Epithelial cell of proximal tubule (primary cell): ENCODE measurements at regions not wholly inside any gene's neighbourhood (a gene's known extent, or its start where the extent isn't known, plus 50 kb on each side); places are given as distances from the start of the nearest gene placed in this dataset.

ENCODE experiments used
- DNase-seq: peaks from one replicate; pipeline ENCODE4 v3.0.0-alpha.2; 2011; ENCODE audit warnings: low read depth
- H3K4me3 ChIP-seq: 2 replicates; pipeline ENCODE4 v1.5.1; 2011; ENCODE audit warnings: low read depth, mild to moderate bottlenecking, low read length
- TF ChIP-seq, protein P1 (sequence below): conservative IDR thresholded peaks from 2 replicates; pipeline ENCODE4 v1.5.1; 2012; ENCODE audit warnings: low read depth, mild to moderate bottlenecking, low read length

DNA sequence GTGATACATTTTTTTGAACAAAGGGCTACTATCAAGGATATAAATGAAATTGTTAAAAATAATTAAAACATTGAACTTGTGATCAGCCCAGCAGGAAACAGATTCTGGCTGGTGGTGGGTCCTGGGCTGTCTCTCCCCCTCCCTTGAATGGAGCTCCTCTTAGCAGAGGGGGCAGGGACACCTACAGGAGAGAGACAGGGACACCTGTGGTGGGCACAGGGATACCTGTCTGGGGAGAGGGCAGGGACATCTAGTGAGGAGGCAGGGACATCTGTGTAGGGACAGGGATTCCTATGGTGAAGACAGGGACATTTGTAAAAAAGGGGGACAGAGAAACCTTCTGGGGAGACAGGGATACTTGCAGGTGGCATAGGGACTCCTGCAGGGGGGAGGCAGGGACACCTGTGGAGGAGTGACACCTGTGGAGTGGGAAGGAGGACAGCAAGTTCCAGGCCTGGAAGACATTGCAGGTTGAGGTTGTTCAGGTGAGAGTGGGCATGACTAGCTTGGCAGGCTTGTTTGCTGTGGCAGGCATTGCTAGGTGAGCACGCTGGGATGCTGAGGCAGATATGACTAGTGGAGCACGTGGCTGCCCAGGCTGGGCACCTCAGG lies 264.2 kb downstream of the IRX2 start:
- TF ChIP-seq, protein P1, sequence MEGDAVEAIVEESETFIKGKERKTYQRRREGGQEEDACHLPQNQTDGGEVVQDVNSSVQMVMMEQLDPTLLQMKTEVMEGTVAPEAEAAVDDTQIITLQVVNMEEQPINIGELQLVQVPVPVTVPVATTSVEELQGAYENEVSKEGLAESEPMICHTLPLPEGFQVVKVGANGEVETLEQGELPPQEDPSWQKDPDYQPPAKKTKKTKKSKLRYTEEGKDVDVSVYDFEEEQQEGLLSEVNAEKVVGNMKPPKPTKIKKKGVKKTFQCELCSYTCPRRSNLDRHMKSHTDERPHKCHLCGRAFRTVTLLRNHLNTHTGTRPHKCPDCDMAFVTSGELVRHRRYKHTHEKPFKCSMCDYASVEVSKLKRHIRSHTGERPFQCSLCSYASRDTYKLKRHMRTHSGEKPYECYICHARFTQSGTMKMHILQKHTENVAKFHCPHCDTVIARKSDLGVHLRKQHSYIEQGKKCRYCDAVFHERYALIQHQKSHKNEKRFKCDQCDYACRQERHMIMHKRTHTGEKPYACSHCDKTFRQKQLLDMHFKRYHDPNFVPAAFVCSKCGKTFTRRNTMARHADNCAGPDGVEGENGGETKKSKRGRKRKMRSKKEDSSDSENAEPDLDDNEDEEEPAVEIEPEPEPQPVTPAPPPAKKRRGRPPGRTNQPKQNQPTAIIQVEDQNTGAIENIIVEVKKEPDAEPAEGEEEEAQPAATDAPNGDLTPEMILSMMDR = no peak
- no peak overlapping the region for H3K4me3 ChIP-seq
- no peak for DNase-seq

DNA sequence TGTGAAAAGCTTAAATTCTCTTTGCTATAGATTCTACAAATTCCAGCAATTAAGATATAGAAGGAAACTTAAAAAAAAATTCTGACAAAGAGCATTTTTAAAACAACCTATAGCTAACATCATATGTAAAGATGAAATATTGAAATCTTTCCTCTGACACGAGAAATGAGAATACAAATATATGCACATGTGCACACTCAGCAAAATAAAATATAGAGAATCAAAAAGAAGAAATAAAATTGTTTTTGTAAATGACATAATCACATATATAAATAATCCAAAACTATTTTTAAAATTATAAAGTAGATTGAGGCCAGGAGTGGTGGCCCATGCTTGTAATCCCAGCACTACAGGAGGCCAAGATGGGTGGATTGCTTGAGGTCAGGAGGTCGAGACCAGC lies 265.1 kb downstream of the IRX2 start:
- no peak overlapping the region for H3K4me3 ChIP-seq
- no peak for DNase-seq
- TF ChIP-seq, protein P1 = no peak

DNA sequence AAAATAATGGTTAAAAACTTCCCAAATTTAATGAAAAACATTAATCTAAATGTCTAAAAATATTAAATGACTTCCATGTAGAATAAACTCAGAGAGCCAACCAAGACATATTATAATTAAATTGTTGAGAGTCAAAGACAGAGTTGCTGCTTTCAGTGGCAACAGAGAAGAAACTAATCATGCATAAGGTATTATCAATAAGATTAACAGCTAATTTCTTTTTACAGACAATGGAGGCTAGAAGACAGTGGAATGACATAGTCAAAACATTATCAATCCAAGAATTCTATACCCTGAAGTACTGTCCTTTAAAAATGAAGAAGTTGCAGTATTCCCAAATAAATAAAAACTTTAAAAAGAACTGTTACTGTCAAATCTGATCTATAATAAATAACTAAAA lies 268.7 kb downstream of the IRX2 start:
- TF ChIP-seq, protein P1 = no peak
- H3K4me3 ChIP-seq = no peak overlapping the region
- no peak for DNase-seq

DNA sequence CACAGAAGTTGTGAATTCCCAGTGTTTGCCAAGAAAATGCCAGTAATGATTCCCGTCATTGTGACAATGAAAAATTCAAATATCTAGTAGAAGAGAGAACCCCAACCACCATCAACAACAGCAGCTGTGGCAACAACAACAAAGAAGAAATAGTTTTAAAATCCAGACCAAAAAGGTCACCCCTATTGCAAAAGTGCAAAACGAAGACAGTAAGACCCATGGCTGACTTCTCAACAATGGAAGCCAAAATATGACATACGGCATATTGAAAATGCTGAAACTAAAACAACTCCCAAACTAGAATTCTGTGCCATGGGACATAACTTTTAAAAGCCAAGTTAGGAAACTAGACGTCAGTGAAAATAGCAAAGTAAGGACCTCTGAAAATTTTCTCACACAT lies 270.6 kb downstream of the IRX2 start:
- TF ChIP-seq, protein P1 = no peak
- DNase-seq = no peak
- H3K4me3 ChIP-seq = no peak overlapping the region

DNA sequence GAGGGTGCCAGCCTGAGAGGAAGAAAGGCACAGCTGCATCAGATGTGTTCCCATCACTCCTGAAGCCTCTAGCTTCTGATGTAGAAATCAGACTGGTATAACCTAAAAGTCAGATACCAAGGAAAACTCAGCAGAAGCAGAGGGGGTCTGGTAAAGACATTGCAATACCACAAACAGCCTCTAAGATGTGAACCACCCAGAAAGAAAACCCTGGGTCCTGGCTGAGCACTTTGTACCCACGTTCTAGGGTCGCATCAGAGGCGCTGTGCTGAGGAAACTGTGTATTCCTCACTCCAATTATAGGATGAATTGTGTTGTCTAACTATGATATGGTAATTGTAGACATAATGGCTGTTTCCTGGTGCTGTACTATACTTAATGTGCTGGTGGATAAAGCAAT lies 275.6 kb downstream of the IRX2 start:
- no peak for DNase-seq
- H3K4me3 ChIP-seq = no peak overlapping the region
- TF ChIP-seq, protein P1 = no peak

DNA sequence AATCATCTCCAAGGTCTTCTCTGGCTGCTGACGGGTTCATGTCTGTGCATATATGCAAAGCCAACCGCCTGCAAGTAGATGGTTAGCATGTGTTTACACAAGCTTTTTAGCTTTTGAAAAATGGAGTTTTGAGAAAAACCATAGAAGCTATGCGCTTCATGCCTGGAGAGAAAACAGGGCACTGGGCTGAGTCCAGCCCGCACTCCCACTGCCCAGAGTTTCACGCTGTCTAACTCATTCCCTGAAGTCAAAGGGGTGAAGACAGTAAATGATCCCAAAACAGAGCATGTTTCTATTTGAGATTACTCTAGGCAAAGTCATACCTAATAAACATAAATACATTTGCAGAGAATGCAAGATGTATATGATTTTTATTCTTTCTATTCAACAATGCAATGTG lies 278.8 kb downstream of the IRX2 start:
- TF ChIP-seq, protein P1 = no peak
- no peak overlapping the region for H3K4me3 ChIP-seq
- DNase-seq = no peak

DNA sequence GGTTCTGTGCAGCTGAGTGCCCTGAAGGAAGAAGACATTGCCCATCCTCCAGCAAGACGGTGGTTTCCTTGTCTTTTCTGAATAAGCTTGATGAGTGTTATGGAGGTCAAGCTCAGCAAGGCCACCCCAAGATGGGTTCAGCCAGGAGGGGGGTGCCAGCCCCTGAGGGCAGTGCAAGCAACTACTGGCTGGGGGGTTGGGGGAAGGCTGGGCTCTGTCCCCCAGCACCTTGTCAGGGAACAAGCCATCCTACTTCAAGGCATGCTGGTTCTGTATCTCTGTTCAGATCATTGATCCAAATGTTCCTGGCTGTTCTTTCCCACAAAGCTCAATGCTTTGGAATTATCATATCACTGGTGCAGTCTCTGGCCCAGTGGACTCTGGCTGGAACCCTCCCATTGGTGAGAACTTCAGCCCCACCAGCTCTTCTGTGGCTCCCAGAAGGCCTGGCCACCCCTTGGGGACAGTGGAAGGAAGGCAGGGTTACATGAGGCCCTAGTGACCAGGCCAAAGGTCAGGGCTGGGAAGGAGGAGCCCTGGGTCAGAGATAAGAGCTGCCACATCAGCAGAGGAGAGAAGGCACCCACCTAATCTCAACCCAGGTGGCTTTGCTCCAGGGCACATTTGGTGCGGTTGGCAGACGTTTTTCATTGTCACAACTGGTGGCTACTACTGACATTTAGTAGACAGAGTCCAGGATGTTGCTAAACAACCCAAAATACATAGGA lies 280.2 kb downstream of the IRX2 start:
- TF ChIP-seq, protein P1 = no peak

More for the DNA sequence above, 280.2 kb downstream of the IRX2 start:
- DNase-seq = no peak
- no peak overlapping the region for H3K4me3 ChIP-seq
